ENCODE measurements at regions not wholly inside any gene's neighbourhood (a gene's known extent, or its start where the extent isn't known, plus 50 kb on each side); places are given as distances from the start of the nearest gene placed in this dataset.

DNA sequence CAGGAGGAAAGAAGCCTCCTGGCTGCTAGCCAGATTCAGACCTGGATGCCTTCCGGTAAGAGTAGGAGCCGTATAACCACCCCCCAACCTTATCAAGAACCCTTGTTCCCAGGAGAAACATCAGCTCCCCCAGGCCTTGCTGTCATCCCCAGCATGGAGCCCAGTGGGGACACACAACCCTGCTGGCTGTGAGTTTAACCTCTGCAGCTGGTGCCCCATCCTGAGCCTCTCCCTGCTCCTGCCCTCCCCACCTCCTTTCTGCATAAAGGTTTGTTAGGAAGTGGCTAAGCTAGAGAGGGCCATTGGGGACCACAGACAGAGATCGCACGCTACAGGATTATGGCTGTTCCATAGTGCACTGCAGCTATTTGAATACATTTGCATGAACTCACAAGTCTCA, 55.5 kb upstream of the RPL38 start:
- Histone ChIP-seq H3K4me2 (ENCODE audit: low read depth, low read length) (no peak overlapping the region), H3K79me2 (ENCODE audit: low read length) (no peaks in the 10 kb centered on the region), H3K9me3 (replicated peaks; ENCODE audit: insufficient read depth, low read length) (no peaks in the 10 kb centered on the region), H3K27ac (ENCODE audit: low read length) (no peak overlapping the region), H3K27me3 (replicated peaks; ENCODE audit: insufficient read depth, low read length) (peaks cover 79% of the 10 kb centered on the region), H3F3A (ENCODE audit: insufficient read depth, low read length) (no peaks in the 10 kb centered on the region), H3K36me3 (replicated peaks; ENCODE audit: insufficient read depth, low read length) (no peaks in the 10 kb centered on the region), H3K9ac (ENCODE audit: low read length) (no peak overlapping the region), H2AFZ (ENCODE audit: low read length) (no peak overlapping the region), H3K4me3 (ENCODE audit: low read length) (no peak overlapping the region), H4K20me1 (ENCODE audit: insufficient read depth, low read length) (no peaks in the 10 kb centered on the region), H3K9me2 (replicated peaks; ENCODE audit: insufficient read depth, low read length) (no peaks in the 10 kb centered on the region), H3K4me1 (ENCODE audit: low read length) (no peaks in the 10 kb centered on the region)
- DNase-seq = no peak
- TF ChIP-seq EZH2 (optimal IDR thresholded peaks at IDR 0.05; ENCODE audit: low read depth, low read length) (no peak), EZH2phosphoT487 (IDR thresholded peaks at IDR 0.05; ENCODE audit: low read length) (no peak), CTCF (IDR thresholded peaks at IDR 0.05; ENCODE audit: low read length) (no peak)

DNA sequence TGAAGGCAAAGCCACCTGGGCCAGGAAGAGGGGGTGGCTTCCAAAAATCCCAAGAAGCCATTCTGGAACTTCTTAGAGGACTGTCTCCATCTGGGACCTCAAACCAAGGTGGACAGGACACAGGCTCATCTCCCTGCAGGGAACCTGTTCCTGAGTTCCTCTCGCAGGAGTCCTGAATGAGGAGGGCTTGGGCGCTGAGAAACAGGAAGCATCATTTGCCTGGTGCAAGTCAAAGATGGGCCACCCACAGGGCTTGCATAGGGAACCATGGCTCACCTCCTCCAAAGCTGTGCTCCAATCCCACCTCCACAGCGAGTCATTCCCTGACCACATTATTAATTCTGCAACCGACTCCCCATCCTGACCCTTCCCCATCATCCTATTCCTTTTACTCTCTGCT, 55.0 kb upstream of the RPL38 start:
- no peaks in the 10 kb centered on the region for H3F3A ChIP-seq (ENCODE audit: insufficient read depth, low read length)

DNA sequence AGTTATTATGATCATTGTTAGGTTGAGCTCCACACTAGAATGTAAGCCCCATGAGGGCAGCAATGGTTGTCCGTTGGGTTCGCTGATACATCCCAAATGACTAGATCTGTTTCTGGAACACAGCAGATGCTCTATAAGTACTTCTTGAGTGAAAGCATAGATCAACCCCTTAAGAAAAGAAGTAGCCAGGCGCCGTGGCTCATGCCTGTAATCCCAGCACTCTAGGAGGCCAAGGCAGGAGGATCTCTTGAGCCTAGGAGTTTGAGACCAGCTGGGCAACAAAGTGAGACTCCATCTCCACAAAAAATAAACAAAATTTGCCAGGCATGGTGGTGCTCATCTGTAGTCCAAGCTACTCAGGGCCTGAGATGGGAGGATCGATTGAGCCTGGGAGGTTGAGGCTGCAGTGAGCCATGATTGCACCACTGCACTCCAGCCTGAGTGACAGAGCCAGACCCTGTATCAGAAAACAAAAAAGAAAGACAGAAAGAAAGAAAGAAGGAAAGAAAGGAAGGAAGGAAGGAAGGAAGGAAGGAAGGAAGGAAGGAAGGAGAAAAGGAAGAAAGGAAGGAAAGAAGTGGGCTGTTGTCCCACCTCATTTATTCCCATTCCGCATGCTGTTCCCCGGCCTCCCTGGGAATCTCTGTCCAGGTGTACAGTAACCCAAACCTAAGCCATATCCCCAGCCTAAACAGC, 54.4 kb upstream of the RPL38 start:
- no peaks in the 10 kb centered on the region for H3K36me3 ChIP-seq (replicated peaks; ENCODE audit: insufficient read depth, low read length)
- H3K9me2 ChIP-seq (replicated peaks; ENCODE audit: insufficient read depth, low read length) = no peaks in the 10 kb centered on the region
- TF ChIP-seq EZH2 (optimal IDR thresholded peaks at IDR 0.05; ENCODE audit: low read depth, low read length) (no peak), EZH2phosphoT487 (IDR thresholded peaks at IDR 0.05; ENCODE audit: low read length) (no peak), CTCF (IDR thresholded peaks at IDR 0.05; ENCODE audit: low read length) (no peak)
- no peaks in the 10 kb centered on the region for H3K79me2 ChIP-seq (ENCODE audit: low read length)
- no peak for DNase-seq
- H3K9me3 ChIP-seq (replicated peaks; ENCODE audit: insufficient read depth, low read length) = no peaks in the 10 kb centered on the region
- H3K4me1 ChIP-seq (ENCODE audit: low read length) = no peaks in the 10 kb centered on the region
- H3K4me2 ChIP-seq (ENCODE audit: low read depth, low read length) = no peak overlapping the region
- H3K27me3 ChIP-seq (replicated peaks; ENCODE audit: insufficient read depth, low read length) = peaks cover 85% of the 10 kb centered on the region
- H3F3A ChIP-seq (ENCODE audit: insufficient read depth, low read length) = no peaks in the 10 kb centered on the region
- H3K9ac ChIP-seq (ENCODE audit: low read length) = no peak overlapping the region
- no peaks in the 10 kb centered on the region for H4K20me1 ChIP-seq (ENCODE audit: insufficient read depth, low read length)
- no peak overlapping the region for H2AFZ ChIP-seq (ENCODE audit: low read length)
- H3K4me3 ChIP-seq (ENCODE audit: low read length) = no peak overlapping the region
- no peak overlapping the region for H3K27ac ChIP-seq (ENCODE audit: low read length)

More for the DNA sequence above, 55.0 kb upstream of the RPL38 start:
- H3K4me3 ChIP-seq (ENCODE audit: low read length) = no peak overlapping the region
- no peaks in the 10 kb centered on the region for H3K9me3 ChIP-seq (replicated peaks; ENCODE audit: insufficient read depth, low read length)
- no peak overlapping the region for H3K27ac ChIP-seq (ENCODE audit: low read length)
- no peak overlapping the region for H3K9ac ChIP-seq (ENCODE audit: low read length)
- no peaks in the 10 kb centered on the region for H3K79me2 ChIP-seq (ENCODE audit: low read length)
- H4K20me1 ChIP-seq (ENCODE audit: insufficient read depth, low read length) = no peaks in the 10 kb centered on the region
- no peaks in the 10 kb centered on the region for H3K9me2 ChIP-seq (replicated peaks; ENCODE audit: insufficient read depth, low read length)
- no peak overlapping the region for H3K4me2 ChIP-seq (ENCODE audit: low read depth, low read length)
- peaks cover 83% of the 10 kb centered on the region for H3K27me3 ChIP-seq (replicated peaks; ENCODE audit: insufficient read depth, low read length)
- H3K4me1 ChIP-seq (ENCODE audit: low read length) = no peaks in the 10 kb centered on the region
- no peak for DNase-seq
- TF ChIP-seq CTCF (IDR thresholded peaks at IDR 0.05; ENCODE audit: low read length) = no peak
- no peak for TF ChIP-seq EZH2phosphoT487 (IDR thresholded peaks at IDR 0.05; ENCODE audit: low read length)
- TF ChIP-seq EZH2 (optimal IDR thresholded peaks at IDR 0.05; ENCODE audit: low read depth, low read length) = no peak
- H3K36me3 ChIP-seq (replicated peaks; ENCODE audit: insufficient read depth, low read length) = no peaks in the 10 kb centered on the region
- H2AFZ ChIP-seq (ENCODE audit: low read length) = no peak overlapping the region

Data from MM.1S (cell line).